Calu3 (cell line): ENCODE measurements at regions not wholly inside any gene's neighbourhood (a gene's known extent, or its start where the extent isn't known, plus 50 kb on each side); places are given as distances from the start of the nearest gene placed in this dataset.
"Not testable (repeated sequence)": the region's sequence is repeated elsewhere in the genome, so short reads cannot be mapped to it uniquely, and the experiment has no call there.

ENCODE experiments used
- BruUV-seq: library from RNA; stranded (reverse); fragments of 400-500 nt; replicated peaks from 2 replicates; lab custom pipeline; 2021; lab: Mats Ljungman, UMichigan
- CTCF ChIA-PET: fragments of 300-600 bp; sonication (Branson Sonifier 250); formaldehyde crosslinking; loops from one replicate; lab custom pipeline; 2022; ENCODE audit warnings: antibody characterized with exemption; lab: Charles Lee
- DNase-seq: peaks from one replicate; pipeline ENCODE4 v3.0.0; 2022
- H3K27ac Mint-ChIP-seq: one replicate; pipeline ENCODE4 v1.8.0; 2022; ENCODE audit warnings: mixed read lengths; ENCODE audit not compliant: unreplicated experiment
- H3K27me3 Mint-ChIP-seq: one replicate; pipeline ENCODE4 v1.8.0; 2022; ENCODE audit warnings: mixed read lengths; ENCODE audit not compliant: unreplicated experiment
- H3K36me3 Mint-ChIP-seq: one replicate; pipeline ENCODE4 v1.8.0; 2022; ENCODE audit warnings: mild to moderate bottlenecking, moderate library complexity, mixed read lengths; ENCODE audit not compliant: insufficient read depth, unreplicated experiment
- H3K4me1 Mint-ChIP-seq: one replicate; pipeline ENCODE4 v1.8.0; 2022; ENCODE audit warnings: mild to moderate bottlenecking, low read depth, mixed read lengths; ENCODE audit not compliant: unreplicated experiment
- H3K4me3 Mint-ChIP-seq: one replicate; pipeline ENCODE4 v1.8.0; 2022; ENCODE audit warnings: mild to moderate bottlenecking, low read depth, moderate library complexity, mixed read lengths; ENCODE audit not compliant: unreplicated experiment
- H3K9me3 Mint-ChIP-seq: one replicate; pipeline ENCODE4 v1.8.0; 2022; ENCODE audit warnings: low read depth, mixed read lengths; ENCODE audit not compliant: unreplicated experiment
- CTCF ChIP-seq: fragments of 200-600 bp; IDR thresholded peaks from one replicate; pipeline ENCODE4 v1.8.0; 2022; ENCODE audit warnings: antibody characterized with exemption; ENCODE audit not compliant: unreplicated experiment
- intact Hi-C: fragments of 100-400 bp; cut with micrococcal nuclease; formaldehyde crosslinking; loops from one replicate; pipeline ENCODE4 v1.10.0; 2022; ENCODE audit not compliant: unreplicated experiment

DNA sequence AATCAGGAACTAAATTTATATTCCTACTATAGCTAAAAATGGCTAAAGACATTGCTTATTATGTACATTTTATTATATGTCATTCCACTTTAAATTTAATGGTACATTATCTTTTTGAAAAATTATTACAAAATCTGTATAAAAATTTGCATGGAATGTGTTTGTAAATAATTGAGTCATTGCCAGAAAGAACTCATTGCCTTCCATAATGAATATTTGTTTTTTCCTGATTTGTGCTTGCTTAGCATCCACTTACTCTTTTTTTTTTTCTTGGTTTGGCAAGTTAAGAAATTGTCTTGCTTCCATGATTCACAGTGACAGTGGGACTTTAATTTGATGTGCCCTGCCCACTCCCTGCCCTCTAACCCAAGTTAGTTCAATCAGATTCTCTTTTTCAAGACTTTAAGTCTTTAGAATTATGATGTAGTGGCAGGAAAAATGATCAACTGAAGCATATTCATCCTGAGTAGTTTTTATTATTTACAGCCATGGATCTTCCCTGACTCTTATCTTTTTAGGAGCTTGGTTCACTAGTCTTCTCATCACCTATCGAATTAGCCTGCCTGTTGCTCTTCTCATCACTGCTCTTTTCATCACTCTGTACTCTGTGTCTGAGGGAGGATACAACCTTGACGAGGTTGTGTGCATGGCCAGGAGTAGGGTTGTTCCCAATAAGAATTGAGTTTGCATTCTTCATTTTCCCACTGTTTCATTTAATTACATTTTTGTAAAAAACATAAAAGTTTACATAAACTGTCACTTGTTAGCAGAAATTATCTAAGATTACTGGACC lies 442.0 kb downstream of the BTG1 start:
- no TSS peak for BruUV-seq

DNA sequence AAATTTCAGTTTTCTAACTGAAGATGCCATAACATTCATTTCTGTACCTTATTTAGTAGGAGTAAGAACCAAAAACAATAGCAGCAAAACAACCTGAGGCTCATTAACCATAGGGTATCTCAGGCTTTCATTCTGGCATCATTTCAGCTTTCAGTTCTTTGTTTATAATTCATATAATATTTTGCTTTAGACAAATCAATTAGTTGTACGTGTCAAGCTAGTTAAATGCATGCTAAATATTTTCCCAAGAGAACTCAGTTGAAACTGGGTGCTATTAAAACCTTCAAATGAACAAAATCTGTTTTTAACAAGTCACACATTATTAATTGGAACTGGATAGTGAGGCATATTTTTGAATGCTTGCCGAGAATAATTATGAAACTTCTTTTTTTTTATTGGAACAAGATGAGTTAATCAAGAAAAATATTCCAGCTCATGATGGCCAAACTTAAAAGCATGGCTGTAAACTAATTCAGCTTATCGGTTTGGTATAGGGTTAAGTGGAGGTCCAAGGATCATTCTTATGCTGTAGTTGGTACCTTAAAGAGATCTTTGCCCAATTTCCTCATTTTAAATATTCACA lies 442.7 kb downstream of the BTG1 start:
- BruUV-seq = no TSS peak
- TF ChIP-seq CTCF = no peak
- Mint-ChIP-seq H3K4me1 (no peaks in the 10 kb centered on the region), H3K4me3 (no peak overlapping the region), H3K9me3 (no peaks in the 10 kb centered on the region), H3K27me3 (no peaks in the 10 kb centered on the region), H3K36me3 (no peaks in the 10 kb centered on the region), H3K27ac (no peak overlapping the region)
- intact Hi-C loops = no loop called here
- CTCF ChIA-PET = no interaction called here
- no peak for DNase-seq

More for the DNA sequence above, 442.0 kb downstream of the BTG1 start:
- intact Hi-C loops = no loop called here
- DNase-seq = no peak
- no peaks in the 10 kb centered on the region for H3K9me3 Mint-ChIP-seq
- no peak overlapping the region for H3K4me3 Mint-ChIP-seq
- no peaks in the 10 kb centered on the region for H3K36me3 Mint-ChIP-seq
- H3K4me1 Mint-ChIP-seq = no peaks in the 10 kb centered on the region
- no peak overlapping the region for H3K27ac Mint-ChIP-seq
- TF ChIP-seq CTCF = no peak
- H3K27me3 Mint-ChIP-seq = no peaks in the 10 kb centered on the region
- CTCF ChIA-PET = no interaction called here

DNA sequence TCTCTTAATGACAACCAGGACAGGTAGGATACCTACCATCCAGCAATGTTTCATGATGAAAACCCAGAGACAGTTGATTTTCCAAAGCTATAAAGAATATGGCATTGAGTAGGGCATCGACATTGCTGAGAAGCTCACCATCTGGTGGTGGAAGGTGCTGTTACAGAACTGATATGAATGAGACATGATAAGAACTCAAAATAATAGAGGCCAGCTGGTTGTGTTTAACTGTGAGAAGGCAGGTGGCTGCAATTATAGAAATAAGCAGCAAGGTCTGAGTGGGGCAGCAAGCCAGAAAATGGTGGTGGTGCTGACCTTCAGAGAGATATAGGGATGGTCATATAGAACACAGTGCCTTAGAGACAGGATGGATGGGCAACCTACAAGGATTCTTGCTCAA lies 449.7 kb downstream of the BTG1 start:
- Mint-ChIP-seq H3K4me3 (no peak overlapping the region), H3K9me3 (no peaks in the 10 kb centered on the region), H3K4me1 (no peaks in the 10 kb centered on the region), H3K36me3 (no peaks in the 10 kb centered on the region), H3K27me3 (no peaks in the 10 kb centered on the region), H3K27ac (no peak overlapping the region)
- intact Hi-C loops = no loop called here
- BruUV-seq = no TSS peak
- no peak for TF ChIP-seq CTCF
- no peak for DNase-seq
- CTCF ChIA-PET = interaction anchor here (0.7 kb wide), 1 partner anchor 290 kb away, joined by 3 read pairs; no protein-coding TSS in a partner anchor

DNA sequence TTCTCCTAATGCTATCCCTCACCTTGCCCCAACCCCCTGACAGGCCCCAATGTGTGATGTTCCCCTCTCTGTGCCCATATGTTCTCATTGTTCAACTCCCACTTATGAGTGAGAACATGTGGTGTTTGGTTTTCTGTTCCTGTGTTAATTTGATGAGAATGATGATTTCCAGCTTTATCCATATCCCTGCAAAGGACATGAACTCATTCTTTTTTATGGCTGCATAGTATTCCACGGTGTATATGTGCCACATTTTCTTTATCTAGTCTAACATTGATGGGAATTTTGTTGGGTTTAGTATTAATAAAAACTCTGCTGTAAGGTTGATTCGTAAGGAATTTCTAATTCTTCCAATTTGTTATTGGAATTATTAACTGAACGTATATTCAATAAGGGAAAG lies 450.2 kb downstream of the BTG1 start:
- H3K27ac Mint-ChIP-seq, H3K27me3 Mint-ChIP-seq, BruUV-seq, H3K4me3 Mint-ChIP-seq, H3K9me3 Mint-ChIP-seq, H3K36me3 Mint-ChIP-seq, intact Hi-C loops, DNase-seq, H3K4me1 Mint-ChIP-seq: not testable (repeated sequence)
- CTCF ChIA-PET = interaction anchor here (0.7 kb wide), 1 partner anchor 290 kb away, joined by 3 read pairs; no protein-coding TSS in a partner anchor
